Trophoblast cell (in vitro differentiated cells and primary cell): ENCODE measurements at regions not wholly inside any gene's neighbourhood (a gene's known extent, or its start where the extent isn't known, plus 50 kb on each side); places are given as distances from the start of the nearest gene placed in this dataset.

Source experiments
- DNase-seq, 2 donors: peaks; one replicate each; pipeline ENCODE4 v3.0.0-alpha.2; 2016
- H2AFZ ChIP-seq: 2 replicates; pipeline ENCODE4 v1.6.1; 2013; ENCODE audit warnings: low read length, moderate library complexity, mild to moderate bottlenecking; ENCODE audit not compliant: insufficient read depth, poor library complexity
- H2AK5ac ChIP-seq: 2 replicates; pipeline ENCODE4 v1.6.1; 2013; ENCODE audit warnings: mild to moderate bottlenecking, low read length
- H2BK120ac ChIP-seq: 2 replicates; pipeline ENCODE4 v1.6.1; 2013; ENCODE audit warnings: low read length, mild to moderate bottlenecking, moderate library complexity; ENCODE audit not compliant: insufficient read depth, poor library complexity
- H2BK12ac ChIP-seq: 2 replicates; pipeline ENCODE4 v1.6.1; 2013; ENCODE audit warnings: mild to moderate bottlenecking, low read length, moderate library complexity
- H2BK5ac ChIP-seq: 2 replicates; pipeline ENCODE4 v1.6.1; 2013; ENCODE audit warnings: low read length, low read depth, moderate library complexity, mild to moderate bottlenecking; ENCODE audit not compliant: poor library complexity
- H3K14ac ChIP-seq: 2 replicates; pipeline ENCODE4 v1.6.1; 2013; ENCODE audit warnings: mild to moderate bottlenecking, low read length
- H3K18ac ChIP-seq: 2 replicates; pipeline ENCODE4 v1.6.1; 2013; ENCODE audit warnings: mild to moderate bottlenecking, low read length
- H3K23ac ChIP-seq: 2 replicates; pipeline ENCODE4 v1.6.1; 2013; ENCODE audit warnings: low read length
- H3K27ac ChIP-seq: 2 replicates; pipeline ENCODE4 v1.5.1; 2013; ENCODE audit warnings: low read depth, mild to moderate bottlenecking, inconsistent platforms, low read length, moderate library complexity
- H3K27me3 ChIP-seq: 2 replicates; pipeline ENCODE4 v1.6.1; 2013; ENCODE audit warnings: inconsistent platforms, mild to moderate bottlenecking, low read length, moderate library complexity; ENCODE audit not compliant: insufficient read depth
- H3K36me3 ChIP-seq, 2 experiments: 1 replicate in 1 of 2; 2 replicates in 1 of 2; pipeline ENCODE4 v1.6.1; 2013; ENCODE audit warnings: low read length in 2 of 2, mild to moderate bottlenecking in 2 of 2, moderate library complexity in 1 of 2; ENCODE audit not compliant: insufficient read depth in 2 of 2, control insufficient read depth in 1 of 2
- H3K4ac ChIP-seq: 2 replicates; pipeline ENCODE4 v1.6.1; 2013; ENCODE audit warnings: low read depth, mild to moderate bottlenecking, low read length, moderate library complexity
- H3K4me1 ChIP-seq, 2 experiments: 1 replicate in 1 of 2; 2 replicates in 1 of 2; pipeline ENCODE4 v1.6.1; 2013; ENCODE audit warnings: low read length in 2 of 2, mild to moderate bottlenecking in 2 of 2, moderate library complexity in 1 of 2; ENCODE audit not compliant: insufficient read depth in 2 of 2, control insufficient read depth in 1 of 2
- H3K4me2 ChIP-seq: 2 replicates; pipeline ENCODE4 v1.6.1; 2013; ENCODE audit warnings: inconsistent platforms, mild to moderate bottlenecking, low read length, moderate library complexity
- H3K4me3 ChIP-seq: 2 replicates; pipeline ENCODE4 v1.5.1; 2013; ENCODE audit warnings: mild to moderate bottlenecking, low read depth, low read length, inconsistent platforms
- H3K79me1 ChIP-seq: one replicate; pipeline ENCODE4 v1.6.1; 2013; ENCODE audit warnings: low read length
- H3K79me2 ChIP-seq: 2 replicates; pipeline ENCODE4 v1.6.1; 2013; ENCODE audit warnings: low read length, mild to moderate bottlenecking; ENCODE audit not compliant: control insufficient read depth, insufficient read depth, poor library complexity
- H3K9ac ChIP-seq: 2 replicates; pipeline ENCODE4 v1.6.1; 2013; ENCODE audit warnings: mild to moderate bottlenecking, low read length
- H3K9me3 ChIP-seq: 2 replicates; pipeline ENCODE4 v1.6.1; 2013; ENCODE audit warnings: low read depth, mild to moderate bottlenecking, control low read depth, inconsistent platforms, low read length; ENCODE audit not compliant: insufficient read depth
- H4K12ac ChIP-seq: 2 replicates; pipeline ENCODE4 v1.6.1; 2013; ENCODE audit warnings: low read depth, mild to moderate bottlenecking, low read length, moderate library complexity
- H4K8ac ChIP-seq: 2 replicates; pipeline ENCODE4 v1.6.1; 2013; ENCODE audit warnings: low read depth, mild to moderate bottlenecking, low read length, moderate library complexity
- H4K91ac ChIP-seq: one replicate; pipeline ENCODE4 v1.6.1; 2013; ENCODE audit warnings: low read depth, mild to moderate bottlenecking, low read length, moderate library complexity
- WGBS: extraction: QIAGEN DNeasy Blood & Tissue Kit; methylation state at CpG from one replicate; pipeline ENCODE4 v1.1.7; 2013; ENCODE audit warnings: missing lambda C conversion rate; ENCODE audit not compliant: insufficient read length, insufficient coverage; ENCODE audit errors: extremely low coverage; 5-methylcytosine and 5-hydroxymethylcytosine counted together

- DNase-seq = no peak
- no peak overlapping the region for H3K4me3 ChIP-seq
- no peak overlapping the region for H3K14ac ChIP-seq
- no peak overlapping the region for H4K8ac ChIP-seq
- no peak overlapping the region for H3K18ac ChIP-seq
- no peak overlapping the region for H4K91ac ChIP-seq
- H2BK12ac ChIP-seq = no peak overlapping the region
- peaks cover 2% of the 10 kb centered on the region for H3K9me3 ChIP-seq
- no peaks in the 10 kb centered on the region for H3K79me2 ChIP-seq
- no peak overlapping the region for H2AK5ac ChIP-seq
- H2BK5ac ChIP-seq = no peak overlapping the region
- no peak overlapping the region for H2AFZ ChIP-seq
- no peak overlapping the region for H3K4ac ChIP-seq
- H4K12ac ChIP-seq = no peak overlapping the region
- H2BK120ac ChIP-seq = no peak overlapping the region
- H3K4me2 ChIP-seq = no peak overlapping the region
- H3K9ac ChIP-seq = no peak overlapping the region
- H3K27me3 ChIP-seq = no peaks in the 10 kb centered on the region
- no peaks in the 10 kb centered on the region for H3K36me3 ChIP-seq
- no peaks in the 10 kb centered on the region for H3K4me1 ChIP-seq
- H3K23ac ChIP-seq = no peak overlapping the region
- H3K27ac ChIP-seq = no peak overlapping the region
- H3K79me1 ChIP-seq = no peaks in the 10 kb centered on the region
These were observed 174.3 kb upstream of the NLRP1 start for GRCh38 chr17:5758651-5759050.

GRCh38 chr17:5759501-5759925 lies 175.2 kb upstream of the NLRP1 start:
- Histone ChIP-seq H2BK120ac (no peak overlapping the region), H2AFZ (no peak overlapping the region), H4K12ac (no peak overlapping the region), H3K9me3 (peaks cover 2% of the 10 kb centered on the region), H3K36me3 (no peaks in the 10 kb centered on the region), H3K9ac (no peak overlapping the region), H2AK5ac (no peak overlapping the region), H3K27me3 (no peaks in the 10 kb centered on the region), H3K14ac (no peak overlapping the region), H3K4me3 (no peak overlapping the region), H3K23ac (no peak overlapping the region), H3K4me2 (no peak overlapping the region), H3K4me1 (no peaks in the 10 kb centered on the region), H2BK12ac (no peak overlapping the region), H3K27ac (no peak overlapping the region), H4K91ac (no peak overlapping the region), H3K4ac (no peak overlapping the region), H3K18ac (no peak overlapping the region), H3K79me2 (no peaks in the 10 kb centered on the region), H4K8ac (no peak overlapping the region), H3K79me1 (no peaks in the 10 kb centered on the region), H2BK5ac (no peak overlapping the region)
- WGBS = no CpG with 5 or more reads among the region's 8 CpGs
- no peak for DNase-seq

GRCh38 chr17:5762191-5762590 lies 177.9 kb upstream of the NLRP1 start:
- WGBS = no CpG with 5 or more reads among the region's 2 CpGs
- no peaks in the 10 kb centered on the region for H3K36me3 ChIP-seq
- H3K9me3 ChIP-seq = peaks cover 2% of the 10 kb centered on the region
- H3K79me1 ChIP-seq = no peaks in the 10 kb centered on the region
- H2AK5ac ChIP-seq = no peak overlapping the region
- no peak overlapping the region for H2BK5ac ChIP-seq
- H3K14ac ChIP-seq = no peak overlapping the region
- H3K4me2 ChIP-seq = no peak overlapping the region
- H3K4me3 ChIP-seq = no peak overlapping the region
- no peak overlapping the region for H4K91ac ChIP-seq
- no peak overlapping the region for H3K18ac ChIP-seq
- no peaks in the 10 kb centered on the region for H3K4me1 ChIP-seq
- no peak overlapping the region for H4K8ac ChIP-seq
- no peak overlapping the region for H4K12ac ChIP-seq
- H3K27me3 ChIP-seq = no peaks in the 10 kb centered on the region
- no peak overlapping the region for H2BK12ac ChIP-seq
- H3K79me2 ChIP-seq = no peaks in the 10 kb centered on the region
- DNase-seq = no peak
- no peak overlapping the region for H3K9ac ChIP-seq
- no peak overlapping the region for H2BK120ac ChIP-seq
- H2AFZ ChIP-seq = no peak overlapping the region
- H3K23ac ChIP-seq = no peak overlapping the region
- no peak overlapping the region for H3K4ac ChIP-seq
- no peak overlapping the region for H3K27ac ChIP-seq

- DNase-seq = no peak
- H3K4me1 ChIP-seq = no peaks in the 10 kb centered on the region
- H2BK5ac ChIP-seq = no peak overlapping the region
- H3K27me3 ChIP-seq = no peaks in the 10 kb centered on the region
- no peak overlapping the region for H2BK120ac ChIP-seq
- no peak overlapping the region for H3K23ac ChIP-seq
- no peak overlapping the region for H3K4ac ChIP-seq
- H2BK12ac ChIP-seq = no peak overlapping the region
- H3K9ac ChIP-seq = no peak overlapping the region
- H3K36me3 ChIP-seq = no peaks in the 10 kb centered on the region
- H2AK5ac ChIP-seq = no peak overlapping the region
- no peak overlapping the region for H3K4me2 ChIP-seq
- H3K14ac ChIP-seq = no peak overlapping the region
- WGBS = no CpG with 5 or more reads among the region's 14 CpGs
- no peak overlapping the region for H3K18ac ChIP-seq
- H2AFZ ChIP-seq = no peak overlapping the region
- no peak overlapping the region for H4K8ac ChIP-seq
- no peak overlapping the region for H3K27ac ChIP-seq
- H3K79me2 ChIP-seq = no peaks in the 10 kb centered on the region
- no peak overlapping the region for H4K91ac ChIP-seq
- no peaks in the 10 kb centered on the region for H3K9me3 ChIP-seq
- H3K4me3 ChIP-seq = no peak overlapping the region
- H4K12ac ChIP-seq = no peak overlapping the region
- no peaks in the 10 kb centered on the region for H3K79me1 ChIP-seq
These were observed 179.4 kb upstream of the NLRP1 start for GRCh38 chr17:5763595-5764306.
